Gastrocnemius medialis (tissue), 4 donors: ENCODE measurements at regions not wholly inside any gene's neighbourhood (a gene's known extent, or its start where the extent isn't known, plus 50 kb on each side); places are given as distances from the start of the nearest gene placed in this dataset.

Experiments
- ATAC-seq, 2 donors: fragments of 150-250 bp; one replicate each; pipeline ENCODE4 v1.9.1; 2016
- DNase-seq, 2 donors: peaks; one replicate each; pipeline ENCODE4 v3.0.0-alpha.2; 2019
- H3K27ac ChIP-seq, 4 donors: fragments of 200-600 bp; sonication (generic); 1 replicate in 1 of 4; 2 replicates in 3 of 4; pipeline ENCODE4 v1.5.1; 2016 to 2018; ENCODE audit warnings: mild to moderate bottlenecking in 2 of 4, moderate library complexity in 1 of 4
- H3K27me3 ChIP-seq, 3 donors: fragments of 200-600 bp; sonication (generic) in 2 of 3; 1 replicate in 1 of 3; 2 replicates in 2 of 3; pipeline versions ENCODE4 v1.5.1 to v1.6.0; 2016 to 2019; ENCODE audit warnings: mild to moderate bottlenecking in 1 of 3, moderate library complexity in 1 of 3
- H3K36me3 ChIP-seq, 2 donors: fragments of 200-600 bp; sonication (generic) in 1 of 2; one replicate each; pipeline ENCODE4 v1.5.1; 2017 to 2018
- H3K4me1 ChIP-seq, 2 donors: fragments of 200-600 bp; sonication (generic) in 1 of 2; one replicate each; pipeline ENCODE4 v1.5.1; 2016 to 2017; ENCODE audit warnings: mild to moderate bottlenecking in 2 of 2
- H3K4me3 ChIP-seq, 4 donors: fragments of 200-600 bp; sonication (generic) in 3 of 4; 1 replicate in 1 of 4; 2 replicates in 3 of 4; pipeline ENCODE4 v1.5.1; 2016 to 2019; ENCODE audit warnings: mild to moderate bottlenecking in 2 of 4
- H3K9me3 ChIP-seq, 3 donors: fragments of 200-600 bp; sonication (generic) in 2 of 3; 1 replicate in 1 of 3; 2 replicates in 2 of 3; pipeline ENCODE4 v1.5.1; 2016 to 2019
- POLR2A ChIP-seq, 2 donors: fragments of 450-650 bp; IDR thresholded peaks; one replicate each; pipeline ENCODE4 v1.6.1; 2017; ENCODE audit warnings: antibody characterized with exemption in 2 of 2, mild to moderate bottlenecking in 2 of 2, moderate library complexity in 2 of 2
- in situ Hi-C, 4 donors: fragments of 200-750 bp; cut with MboI; loops; one replicate each; pipeline versions ENCODE4 v1.15.0 to v1.8.0; 2017; ENCODE audit warnings: low sequenced_read_pairs in 4 of 4
- intact Hi-C: fragments of 100-400 bp; cut with DNase I; formaldehyde crosslinking; loops from one replicate; pipeline ENCODE4 v1.15.1; 2023; ENCODE audit warnings: low total_unique reads
- TF ChIP-seq, protein P1 (sequence below), 5 experiments: fragments of 450-650 bp in 3 of 5; fragments of 200-600 bp in 2 of 5; sonication (generic) in 2 of 5; IDR thresholded peaks in 4 of 5; conservative IDR thresholded peaks in 1 of 5; 1 replicate in 4 of 5; 2 replicates in 1 of 5; pipeline ENCODE4 v1.5.1; 2016 to 2019; ENCODE audit warnings: antibody characterized with exemption in 5 of 5, mild to moderate bottlenecking in 3 of 5, moderate library complexity in 3 of 5

DNA sequence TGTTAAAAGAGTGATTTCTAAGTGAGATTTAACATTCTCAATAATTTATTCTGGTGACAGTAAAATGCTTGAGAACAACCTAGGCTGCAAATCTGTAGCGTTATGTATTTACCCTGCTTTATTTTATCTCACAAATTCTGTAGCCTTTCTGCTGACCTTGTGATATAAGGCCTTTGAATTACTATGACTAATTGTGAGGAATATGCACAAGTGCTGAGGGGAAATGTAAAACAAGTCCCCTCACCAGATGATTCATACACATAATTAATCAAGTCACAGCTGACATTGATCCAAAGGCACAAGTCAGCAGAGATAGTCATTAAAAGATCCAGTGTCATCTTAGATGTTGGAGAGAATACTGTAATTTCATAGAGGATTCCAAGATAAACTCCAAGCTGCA lies 992.7 kb upstream of the USP15 start:
- Histone ChIP-seq H3K36me3 (no peaks in the 10 kb centered on the region), H3K4me3 (no peak overlapping the region), H3K27me3 (no peaks in the 10 kb centered on the region), H3K9me3 (no peaks in the 10 kb centered on the region), H3K27ac (no peak overlapping the region), H3K4me1 (no peaks in the 10 kb centered on the region)
- no peak for ATAC-seq
- no peak for DNase-seq
- TF ChIP-seq, protein P1, sequence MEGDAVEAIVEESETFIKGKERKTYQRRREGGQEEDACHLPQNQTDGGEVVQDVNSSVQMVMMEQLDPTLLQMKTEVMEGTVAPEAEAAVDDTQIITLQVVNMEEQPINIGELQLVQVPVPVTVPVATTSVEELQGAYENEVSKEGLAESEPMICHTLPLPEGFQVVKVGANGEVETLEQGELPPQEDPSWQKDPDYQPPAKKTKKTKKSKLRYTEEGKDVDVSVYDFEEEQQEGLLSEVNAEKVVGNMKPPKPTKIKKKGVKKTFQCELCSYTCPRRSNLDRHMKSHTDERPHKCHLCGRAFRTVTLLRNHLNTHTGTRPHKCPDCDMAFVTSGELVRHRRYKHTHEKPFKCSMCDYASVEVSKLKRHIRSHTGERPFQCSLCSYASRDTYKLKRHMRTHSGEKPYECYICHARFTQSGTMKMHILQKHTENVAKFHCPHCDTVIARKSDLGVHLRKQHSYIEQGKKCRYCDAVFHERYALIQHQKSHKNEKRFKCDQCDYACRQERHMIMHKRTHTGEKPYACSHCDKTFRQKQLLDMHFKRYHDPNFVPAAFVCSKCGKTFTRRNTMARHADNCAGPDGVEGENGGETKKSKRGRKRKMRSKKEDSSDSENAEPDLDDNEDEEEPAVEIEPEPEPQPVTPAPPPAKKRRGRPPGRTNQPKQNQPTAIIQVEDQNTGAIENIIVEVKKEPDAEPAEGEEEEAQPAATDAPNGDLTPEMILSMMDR (IDR thresholded peaks at IDR 0.05 in 4 of 5, conservative IDR thresholded peaks at IDR 0.05 in 1 of 5): no peak
- no peak for TF ChIP-seq POLR2A (IDR thresholded peaks at IDR 0.05)
- in situ Hi-C loops: loop anchor here in 1 of 4 donors (25.0 kb wide), 1 partner anchor 105 kb away; no protein-coding TSS in a partner anchor
- intact Hi-C loops: no loop called here

DNA sequence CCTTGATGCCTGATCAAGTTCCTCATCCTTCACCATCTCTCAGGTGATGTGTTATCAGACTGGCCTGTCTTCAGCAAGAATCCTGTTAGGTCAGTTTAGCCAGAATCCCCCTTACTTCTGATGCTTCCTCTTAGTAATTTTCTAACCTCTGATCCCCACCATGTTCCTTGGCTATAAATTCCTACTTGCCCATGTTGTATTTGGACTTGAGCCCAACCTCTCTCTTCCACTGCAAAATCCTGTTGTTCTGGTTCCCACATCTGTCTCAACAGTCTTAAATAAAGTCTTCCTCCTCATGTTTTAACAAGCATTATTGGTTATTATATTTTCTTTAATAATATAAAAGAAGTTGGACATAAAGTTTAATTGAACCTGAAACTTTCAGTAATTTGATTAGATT lies 987.8 kb upstream of the USP15 start:
- TF ChIP-seq, protein P1 (IDR thresholded peaks at IDR 0.05 in 4 of 5, conservative IDR thresholded peaks at IDR 0.05 in 1 of 5): no peak
- no peak for TF ChIP-seq POLR2A (IDR thresholded peaks at IDR 0.05)
- DNase-seq (no peak), ATAC-seq (no peak)
- Histone ChIP-seq H3K27me3 (no peaks in the 10 kb centered on the region), H3K9me3 (no peaks in the 10 kb centered on the region), H3K27ac (no peak overlapping the region), H3K36me3 (no peaks in the 10 kb centered on the region), H3K4me1 (no peaks in the 10 kb centered on the region), H3K4me3 (no peak overlapping the region)
- intact Hi-C loops: no loop called here
- in situ Hi-C loops: loop anchor here in 1 of 4 donors (25.0 kb wide), 1 partner anchor 110 kb away; no protein-coding TSS in a partner anchor

DNA sequence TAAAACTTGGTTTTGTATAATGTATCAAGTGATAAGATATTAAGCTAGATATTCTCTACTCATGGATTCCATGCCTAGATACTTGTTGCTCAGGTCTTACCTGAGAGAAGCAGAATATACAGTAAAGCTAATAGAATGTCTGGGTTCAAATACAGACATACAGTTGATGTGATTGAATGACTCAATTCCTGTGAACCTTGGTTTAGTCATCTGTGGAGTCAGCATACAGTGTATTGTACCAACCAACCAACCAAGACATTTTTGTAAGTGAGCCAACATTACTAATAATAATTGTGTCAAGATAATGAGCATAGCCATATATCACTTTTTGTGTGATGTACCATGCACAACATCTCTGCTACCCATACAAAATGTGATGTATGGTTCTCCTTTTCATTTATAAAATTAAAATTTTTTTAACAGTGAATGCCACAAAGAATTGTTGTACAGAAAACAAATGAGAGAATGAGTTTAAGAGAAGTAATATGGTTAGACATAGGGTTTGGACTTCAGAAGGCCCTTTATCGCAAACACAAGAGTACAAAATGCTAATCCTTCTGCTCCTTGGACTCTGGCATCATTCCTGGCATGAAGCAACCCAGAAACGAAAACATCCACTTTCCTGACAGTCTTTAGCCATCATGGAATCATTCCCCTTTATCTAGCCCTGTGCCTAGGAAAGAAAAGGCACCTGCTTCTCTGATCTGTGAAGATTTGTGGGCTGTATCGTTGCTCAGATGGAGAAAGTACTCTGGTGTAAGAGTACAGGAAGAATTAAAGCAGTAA lies 977.2 kb upstream of the USP15 start:
- no peak overlapping the region for H3K4me3 ChIP-seq
- ATAC-seq (no peak), DNase-seq (no peak)
- H3K36me3 ChIP-seq: no peaks in the 10 kb centered on the region
- H3K27me3 ChIP-seq: no peaks in the 10 kb centered on the region
- no peak for TF ChIP-seq POLR2A (IDR thresholded peaks at IDR 0.05)
- TF ChIP-seq, protein P1 (IDR thresholded peaks at IDR 0.05 in 4 of 5, conservative IDR thresholded peaks at IDR 0.05 in 1 of 5): no peak
- H3K27ac ChIP-seq: no peak overlapping the region
- H3K4me1 ChIP-seq: no peaks in the 10 kb centered on the region
- H3K9me3 ChIP-seq: peaks cover 0 to 3% (median 0%) of the 10 kb centered on the region in 3 donors
- in situ Hi-C loops: no loop called here
- intact Hi-C loops: no loop called here

- H3K36me3 ChIP-seq: no peaks in the 10 kb centered on the region
- H3K4me3 ChIP-seq: no peak overlapping the region
- DNase-seq (no peak), ATAC-seq (no peak)
- no peak overlapping the region for H3K27ac ChIP-seq
- in situ Hi-C loops: no loop called here
- no peaks in the 10 kb centered on the region for H3K27me3 ChIP-seq
- TF ChIP-seq, protein P1 (IDR thresholded peaks at IDR 0.05 in 4 of 5, conservative IDR thresholded peaks at IDR 0.05 in 1 of 5): no peak
- no peak for TF ChIP-seq POLR2A (IDR thresholded peaks at IDR 0.05)
- no peaks in the 10 kb centered on the region for H3K4me1 ChIP-seq
- intact Hi-C loops: no loop called here
- H3K9me3 ChIP-seq: peaks cover 0 to 3% (median 0%) of the 10 kb centered on the region in 3 donors
Observed at GRCh38 chr12:61290473-61290872, 969.7 kb upstream of the USP15 start.
